Caco-2 (cell line): ENCODE measurements at regions not wholly inside any gene's neighbourhood (a gene's known extent, or its start where the extent isn't known, plus 50 kb on each side); places are given as distances from the start of the nearest gene placed in this dataset.

Experiments
- BruUV-seq: library from RNA; stranded (reverse); fragments of 400-500 nt; replicated peaks from 2 replicates; lab custom pipeline; 2021; lab: Mats Ljungman, UMichigan
- CTCF ChIA-PET: fragments of 300-600 bp; sonication (Branson Sonifier 250); formaldehyde crosslinking; loops from one replicate; lab custom pipeline; 2022; ENCODE audit warnings: antibody characterized with exemption; lab: Charles Lee
- POLR2A ChIA-PET: fragments of 300-600 bp; sonication (Branson Sonifier 250); formaldehyde crosslinking; loops from one replicate; lab custom pipeline; 2022; ENCODE audit warnings: antibody characterized with exemption; lab: Charles Lee
- DNase-seq, 2 experiments: peaks; one replicate each; pipeline versions ENCODE4 v3.0.0 to v3.0.0-alpha.2; 2020 to 2022
- H3K27me3 ChIP-seq: replicated peaks from 2 replicates; pipeline ENCODE4 v1.6.0; 2011; ENCODE audit warnings: low read length; ENCODE audit not compliant: control insufficient read depth, insufficient read depth
- H3K36me3 ChIP-seq: 2 replicates; pipeline ENCODE4 v1.5.1; 2011; ENCODE audit warnings: low read length; ENCODE audit not compliant: control insufficient read depth, insufficient read depth
- H3K4me1 ChIP-seq: fragments of 250-450 bp; sonication (Bioruptor Pico); 2 replicates; pipeline ENCODE4 v1.5.1; 2020; ENCODE audit warnings: mild to moderate bottlenecking
- H3K4me3 ChIP-seq: 2 replicates; pipeline ENCODE4 v1.5.1; 2011; ENCODE audit warnings: low read depth, mild to moderate bottlenecking, control low read depth, low read length
- H3K9me3 ChIP-seq: fragments of 250-450 bp; sonication (Bioruptor Pico); 2 replicates; pipeline ENCODE4 v1.5.1; 2020; ENCODE audit warnings: mild to moderate bottlenecking, moderate library complexity
- H3K27ac Mint-ChIP-seq: one replicate; pipeline ENCODE4 v1.8.0; 2022; ENCODE audit warnings: mixed read lengths; ENCODE audit not compliant: unreplicated experiment
- H3K27me3 Mint-ChIP-seq: one replicate; pipeline ENCODE4 v1.8.0; 2022; ENCODE audit warnings: mixed read lengths; ENCODE audit not compliant: insufficient read depth, unreplicated experiment
- H3K36me3 Mint-ChIP-seq: one replicate; pipeline ENCODE4 v1.8.0; 2022; ENCODE audit warnings: mild to moderate bottlenecking, mixed read lengths; ENCODE audit not compliant: insufficient read depth, unreplicated experiment
- H3K4me1 Mint-ChIP-seq: one replicate; pipeline ENCODE4 v1.8.0; 2022; ENCODE audit warnings: low read depth, mixed read lengths; ENCODE audit not compliant: unreplicated experiment
- H3K4me3 Mint-ChIP-seq: one replicate; pipeline ENCODE4 v1.8.0; 2022; ENCODE audit warnings: mild to moderate bottlenecking, moderate library complexity, mixed read lengths; ENCODE audit not compliant: unreplicated experiment
- H3K9me3 Mint-ChIP-seq: one replicate; pipeline ENCODE4 v1.8.0; 2022; ENCODE audit warnings: mixed read lengths; ENCODE audit not compliant: unreplicated experiment
- intact Hi-C: fragments of 100-400 bp; cut with micrococcal nuclease; formaldehyde crosslinking; loops from one replicate; pipeline ENCODE4 v1.10.0; 2022; ENCODE audit not compliant: unreplicated experiment
- TF ChIP-seq, protein P1 (sequence below), 2 experiments: fragments of 200-600 bp in 1 of 2; IDR thresholded peaks; 1 replicate in 1 of 2; 2 replicates in 1 of 2; pipeline versions ENCODE4 v1.5.1 to v1.8.0; 2011 to 2022; ENCODE audit warnings: antibody characterized with exemption in 1 of 2, control low read depth in 1 of 2, inconsistent platforms in 1 of 2, low read depth in 1 of 2, low read length in 1 of 2, mild to moderate bottlenecking in 1 of 2, moderate library complexity in 1 of 2; ENCODE audit not compliant: insufficient read depth in 1 of 2, severe bottlenecking in 1 of 2, unreplicated experiment in 1 of 2

DNA sequence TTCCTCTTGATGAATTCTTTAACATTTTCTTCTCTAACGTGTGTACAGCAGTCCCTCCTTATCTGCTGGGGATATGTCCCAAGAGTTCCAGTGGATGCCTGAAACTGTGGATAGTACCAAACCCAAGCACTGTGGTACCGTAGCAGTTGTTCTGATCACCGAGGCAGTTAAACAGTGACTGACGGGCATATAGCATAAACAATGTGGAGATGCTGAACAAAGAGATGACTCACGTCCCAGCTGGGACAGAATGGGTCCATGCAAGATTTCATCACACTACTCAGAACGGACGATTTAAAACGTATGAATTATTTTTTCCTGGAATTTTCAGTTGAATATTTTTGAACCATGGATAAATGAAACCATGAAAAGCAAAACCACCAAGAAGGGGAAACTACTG, 54.5 kb upstream of the SPAG16 start:
- Histone ChIP-seq H3K36me3 (no peaks in the 10 kb centered on the region), H3K4me3 (no peak overlapping the region), H3K27me3 (no peaks in the 10 kb centered on the region), H3K4me1 (peaks cover 4% of the 10 kb centered on the region; the same call in 1 of the 2 replicates), H3K9me3 (no peaks in the 10 kb centered on the region)
- BruUV-seq: no TSS peak
- TF ChIP-seq, protein P1, sequence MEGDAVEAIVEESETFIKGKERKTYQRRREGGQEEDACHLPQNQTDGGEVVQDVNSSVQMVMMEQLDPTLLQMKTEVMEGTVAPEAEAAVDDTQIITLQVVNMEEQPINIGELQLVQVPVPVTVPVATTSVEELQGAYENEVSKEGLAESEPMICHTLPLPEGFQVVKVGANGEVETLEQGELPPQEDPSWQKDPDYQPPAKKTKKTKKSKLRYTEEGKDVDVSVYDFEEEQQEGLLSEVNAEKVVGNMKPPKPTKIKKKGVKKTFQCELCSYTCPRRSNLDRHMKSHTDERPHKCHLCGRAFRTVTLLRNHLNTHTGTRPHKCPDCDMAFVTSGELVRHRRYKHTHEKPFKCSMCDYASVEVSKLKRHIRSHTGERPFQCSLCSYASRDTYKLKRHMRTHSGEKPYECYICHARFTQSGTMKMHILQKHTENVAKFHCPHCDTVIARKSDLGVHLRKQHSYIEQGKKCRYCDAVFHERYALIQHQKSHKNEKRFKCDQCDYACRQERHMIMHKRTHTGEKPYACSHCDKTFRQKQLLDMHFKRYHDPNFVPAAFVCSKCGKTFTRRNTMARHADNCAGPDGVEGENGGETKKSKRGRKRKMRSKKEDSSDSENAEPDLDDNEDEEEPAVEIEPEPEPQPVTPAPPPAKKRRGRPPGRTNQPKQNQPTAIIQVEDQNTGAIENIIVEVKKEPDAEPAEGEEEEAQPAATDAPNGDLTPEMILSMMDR (IDR thresholded peaks at IDR 0.05; ENCODE audit: insufficient read depth in 1 of 2, low read depth in 1 of 2, low read length in 1 of 2, severe bottlenecking in 1 of 2, unreplicated experiment in 1 of 2): no peak
- H3K4me1 Mint-ChIP-seq: peaks cover 12% of the 10 kb centered on the region
- ChIA-PET CTCF (no interaction called here), POLR2A (no interaction called here)
- H3K9me3 Mint-ChIP-seq: no peaks in the 10 kb centered on the region
- intact Hi-C loops: loop anchor here (10.0 kb wide), 1 partner anchor 1575 kb away; the partner anchor contains the start of gene BARD1
- no peak overlapping the region for H3K27ac Mint-ChIP-seq
- no peaks in the 10 kb centered on the region for H3K27me3 Mint-ChIP-seq
- no peak overlapping the region for H3K4me3 Mint-ChIP-seq
- no peak for DNase-seq
- H3K36me3 Mint-ChIP-seq: no peaks in the 10 kb centered on the region

DNA sequence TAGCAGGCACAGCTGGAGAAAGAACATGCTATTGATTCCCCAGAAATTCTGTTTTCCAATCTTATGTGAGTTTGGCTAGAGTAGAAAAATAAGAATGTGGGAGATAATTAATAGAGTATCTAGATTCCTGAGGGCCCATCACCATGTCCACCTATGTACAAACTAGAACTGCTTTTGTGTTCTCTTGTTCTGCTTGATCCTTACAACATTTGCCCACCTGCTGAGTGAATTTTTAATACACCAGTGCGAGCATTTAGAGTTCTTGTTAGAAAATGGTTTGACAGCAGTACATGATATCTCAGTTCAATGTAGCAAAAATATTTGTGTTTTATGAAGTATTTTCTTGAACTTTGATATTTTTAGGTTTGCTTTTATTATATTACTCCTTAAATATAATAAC, 52.3 kb upstream of the SPAG16 start:
- ChIA-PET POLR2A (no interaction called here), CTCF (no interaction called here)
- Mint-ChIP-seq H3K36me3 (no peaks in the 10 kb centered on the region), H3K4me3 (no peak overlapping the region), H3K9me3 (no peaks in the 10 kb centered on the region), H3K27me3 (no peaks in the 10 kb centered on the region), H3K4me1 (peaks cover 14% of the 10 kb centered on the region), H3K27ac (no peak overlapping the region)
- no peak for DNase-seq
- Histone ChIP-seq H3K9me3 (no peaks in the 10 kb centered on the region), H3K36me3 (no peaks in the 10 kb centered on the region), H3K27me3 (no peaks in the 10 kb centered on the region), H3K4me1 (peaks cover 11% of the 10 kb centered on the region), H3K4me3 (no peak overlapping the region)
- intact Hi-C loops: loop anchor here (10.0 kb wide), 1 partner anchor 1573 kb away; the partner anchor contains the start of gene BARD1
- TF ChIP-seq, protein P1 (IDR thresholded peaks at IDR 0.05; ENCODE audit: insufficient read depth in 1 of 2, low read depth in 1 of 2, low read length in 1 of 2, severe bottlenecking in 1 of 2, unreplicated experiment in 1 of 2): no peak
- no TSS peak for BruUV-seq

DNA sequence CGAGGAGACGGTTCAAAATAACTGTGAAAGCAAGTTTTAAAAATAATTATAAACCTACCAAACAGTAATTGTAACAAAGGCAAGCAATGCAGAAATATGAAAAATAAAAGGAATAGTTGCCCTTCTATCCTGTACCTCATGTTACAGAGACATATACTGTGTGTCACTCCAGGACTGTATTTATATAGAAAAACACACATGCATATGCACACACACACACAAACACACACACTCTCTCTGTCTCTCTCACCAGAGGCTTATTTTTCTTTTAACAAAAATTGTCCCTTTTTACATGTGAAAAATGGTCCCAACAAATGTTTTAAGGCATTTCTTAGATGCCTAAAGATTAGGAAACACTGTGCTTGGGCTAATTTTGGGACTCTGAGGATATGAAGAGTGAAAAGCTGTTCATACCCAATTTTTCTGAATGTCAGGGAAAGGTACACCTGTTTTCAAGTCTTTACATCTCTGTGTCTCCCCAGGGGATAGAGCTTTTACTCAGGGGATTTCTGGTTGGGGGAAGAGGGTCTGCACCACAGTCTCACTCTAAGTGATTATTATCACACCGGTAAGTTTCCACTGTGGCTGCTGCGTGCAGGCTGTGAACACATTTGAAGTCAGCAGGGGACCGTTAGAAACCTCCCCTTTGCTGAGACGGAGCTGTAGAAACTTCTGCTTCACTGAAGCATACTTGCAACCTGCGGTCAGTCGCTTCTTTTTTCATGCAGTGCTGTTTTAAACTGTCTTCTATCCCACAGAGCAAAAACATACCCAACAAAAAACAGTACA, 51.4 kb upstream of the SPAG16 start:
- peak overlapping the region; percentile 67 for H3K27ac Mint-ChIP-seq
- no peaks in the 10 kb centered on the region for H3K36me3 ChIP-seq
- H3K27me3 ChIP-seq: no peaks in the 10 kb centered on the region
- H3K9me3 ChIP-seq: no peaks in the 10 kb centered on the region
- H3K9me3 Mint-ChIP-seq: no peaks in the 10 kb centered on the region
- TF ChIP-seq, protein P1 (IDR thresholded peaks at IDR 0.05; ENCODE audit: insufficient read depth in 1 of 2, low read depth in 1 of 2, low read length in 1 of 2, severe bottlenecking in 1 of 2, unreplicated experiment in 1 of 2): no peak
- ChIA-PET POLR2A (no interaction called here), CTCF (no interaction called here)
- no peak overlapping the region for H3K4me3 Mint-ChIP-seq
- no peaks in the 10 kb centered on the region for H3K36me3 Mint-ChIP-seq
- BruUV-seq: no TSS peak
- peaks cover 17% of the 10 kb centered on the region for H3K4me1 Mint-ChIP-seq
- H3K4me1 ChIP-seq: peaks cover 20% of the 10 kb centered on the region
- no peaks in the 10 kb centered on the region for H3K27me3 Mint-ChIP-seq
- intact Hi-C loops: loop anchor here (10.0 kb wide), 1 partner anchor 1572 kb away; the partner anchor contains the start of gene BARD1
- DNase-seq: no peak
- no peak overlapping the region for H3K4me3 ChIP-seq
